DND-41 (cell line): ENCODE measurements at regions not wholly inside any gene's neighbourhood (a gene's known extent, or its start where the extent isn't known, plus 50 kb on each side); places are given as distances from the start of the nearest gene placed in this dataset.

Experiments used
- ATAC-seq: fragments of 200-7000 bp; cut with Tn5 transposase; 3 replicates; pipeline ENCODE4 v1.9.1; 2021; ENCODE audit warnings: low read depth; ENCODE audit not compliant: insufficient read depth
- DNase-seq: peaks from one replicate; pipeline ENCODE4 v3.0.0-alpha.2; 2020
- H2AFZ ChIP-seq: 2 replicates; pipeline ENCODE4 v1.6.0; 2012; ENCODE audit warnings: low read depth, low read length
- H3K27ac ChIP-seq: 2 replicates; pipeline ENCODE4 v1.5.1; 2012; ENCODE audit warnings: low read length, inconsistent platforms
- H3K27me3 ChIP-seq: fragments of 200-600 bp; sonication (generic); 2 replicates; pipeline ENCODE4 v1.6.0; 2012; ENCODE audit warnings: low read length, mild to moderate bottlenecking, inconsistent platforms; ENCODE audit not compliant: insufficient read depth, poor library complexity
- H3K36me3 ChIP-seq: 2 replicates; pipeline ENCODE4 v1.5.1; 2012; ENCODE audit warnings: low read length, inconsistent platforms; ENCODE audit not compliant: insufficient read depth
- H3K4me1 ChIP-seq: 2 replicates; pipeline ENCODE4 v1.5.1; 2012; ENCODE audit warnings: mild to moderate bottlenecking, low read length; ENCODE audit not compliant: insufficient read depth
- H3K4me2 ChIP-seq: 2 replicates; pipeline ENCODE4 v1.6.0; 2012; ENCODE audit warnings: mild to moderate bottlenecking, moderate library complexity, low read length, inconsistent platforms; ENCODE audit not compliant: insufficient read depth
- H3K4me3 ChIP-seq, 2 experiments: fragments of 200-600 bp in 1 of 2; shearing (Covaris generic) in 1 of 2; 2 replicates each; pipeline ENCODE4 v1.5.1; 2012 to 2016; ENCODE audit warnings: inconsistent platforms in 2 of 2, low read length in 2 of 2, mild to moderate bottlenecking in 2 of 2, low read depth in 1 of 2, moderate library complexity in 1 of 2
- H3K79me2 ChIP-seq: 2 replicates; pipeline ENCODE4 v1.6.0; 2012; ENCODE audit warnings: low read length, inconsistent platforms; ENCODE audit not compliant: insufficient read depth
- H3K9ac ChIP-seq: 2 replicates; pipeline ENCODE4 v1.6.0; 2012; ENCODE audit warnings: low read depth, mild to moderate bottlenecking, inconsistent platforms, low read length, moderate library complexity
- H3K9me3 ChIP-seq: 2 replicates; pipeline ENCODE4 v1.5.1; 2012; ENCODE audit warnings: low read length, moderate library complexity, mild to moderate bottlenecking, inconsistent platforms; ENCODE audit not compliant: insufficient read depth, severe bottlenecking
- H4K20me1 ChIP-seq: 2 replicates; pipeline ENCODE4 v1.6.0; 2012; ENCODE audit warnings: low read length; ENCODE audit not compliant: insufficient read depth
- EZH2 ChIP-seq: IDR thresholded peaks from 3 replicates; pipeline ENCODE4 v1.6.1; 2012; ENCODE audit warnings: borderline replicate concordance, low read depth, mild to moderate bottlenecking, moderate library complexity, low read length, inconsistent platforms; ENCODE audit not compliant: severe bottlenecking
- TF ChIP-seq, protein P1 (sequence below): IDR thresholded peaks from 2 replicates; pipeline ENCODE4 v1.5.1; 2012; ENCODE audit warnings: borderline replicate concordance, low read length, moderate library complexity, mild to moderate bottlenecking; ENCODE audit not compliant: poor library complexity, severe bottlenecking; ENCODE audit errors: extremely low read depth

DNA sequence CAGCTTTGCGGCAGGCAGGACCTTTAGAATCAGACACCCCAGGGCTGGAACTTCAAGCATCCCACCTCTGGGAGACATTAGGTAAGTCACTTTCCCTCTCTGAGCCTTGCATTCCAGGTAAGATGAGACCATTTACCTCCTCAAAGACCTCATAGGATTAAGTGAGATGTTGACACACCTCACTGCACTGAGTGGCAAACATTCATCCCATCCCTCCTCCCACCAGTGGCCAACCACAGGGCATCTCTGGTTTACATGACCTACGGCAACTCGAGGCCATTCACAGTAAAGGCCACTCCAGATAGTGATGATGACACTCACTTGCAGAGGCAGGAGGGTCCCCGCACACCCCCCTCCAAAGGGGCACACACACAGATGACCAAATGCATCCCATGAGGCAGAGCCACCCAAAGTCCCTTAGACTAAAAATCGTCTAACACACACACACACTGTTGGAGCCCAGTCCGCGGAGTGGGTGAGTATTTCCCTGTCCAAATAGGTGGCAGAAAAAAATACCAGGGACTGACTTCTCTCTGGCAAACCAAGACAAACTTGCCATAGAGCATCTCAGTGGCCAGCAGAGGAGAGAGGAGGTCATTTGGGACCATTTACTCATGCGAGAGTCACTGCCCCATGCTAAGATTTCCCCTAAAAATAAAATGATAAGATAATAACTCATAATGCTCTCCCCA, 454.9 kb downstream of the SOX9 start:
- no peak for ATAC-seq

DNA sequence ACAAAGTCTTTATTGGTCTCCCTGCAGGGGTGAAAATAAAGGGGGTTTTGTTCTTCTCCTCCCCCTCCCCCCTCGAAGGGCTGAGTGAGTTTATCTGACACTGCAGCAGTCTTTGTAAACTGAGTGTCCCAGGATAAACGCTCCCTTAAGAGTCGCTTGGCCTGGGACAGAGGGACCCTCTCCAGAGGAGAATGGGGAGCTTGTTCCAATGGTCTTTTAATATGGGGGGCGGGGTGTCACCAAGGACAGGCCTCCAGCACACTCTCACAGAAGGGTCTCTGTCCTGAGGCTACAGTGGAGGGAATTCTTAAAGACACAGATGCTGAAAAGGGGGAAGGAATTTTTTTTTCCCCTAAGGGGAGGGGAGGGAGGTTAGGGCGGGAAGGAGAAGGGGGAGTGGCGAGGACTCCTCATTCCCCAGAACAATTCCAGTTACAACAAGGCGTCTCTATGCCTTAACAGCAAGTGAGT, 455.5 kb downstream of the SOX9 start:
- no peak overlapping the region for H3K27ac ChIP-seq
- no peak for TF ChIP-seq EZH2
- TF ChIP-seq, protein P1, sequence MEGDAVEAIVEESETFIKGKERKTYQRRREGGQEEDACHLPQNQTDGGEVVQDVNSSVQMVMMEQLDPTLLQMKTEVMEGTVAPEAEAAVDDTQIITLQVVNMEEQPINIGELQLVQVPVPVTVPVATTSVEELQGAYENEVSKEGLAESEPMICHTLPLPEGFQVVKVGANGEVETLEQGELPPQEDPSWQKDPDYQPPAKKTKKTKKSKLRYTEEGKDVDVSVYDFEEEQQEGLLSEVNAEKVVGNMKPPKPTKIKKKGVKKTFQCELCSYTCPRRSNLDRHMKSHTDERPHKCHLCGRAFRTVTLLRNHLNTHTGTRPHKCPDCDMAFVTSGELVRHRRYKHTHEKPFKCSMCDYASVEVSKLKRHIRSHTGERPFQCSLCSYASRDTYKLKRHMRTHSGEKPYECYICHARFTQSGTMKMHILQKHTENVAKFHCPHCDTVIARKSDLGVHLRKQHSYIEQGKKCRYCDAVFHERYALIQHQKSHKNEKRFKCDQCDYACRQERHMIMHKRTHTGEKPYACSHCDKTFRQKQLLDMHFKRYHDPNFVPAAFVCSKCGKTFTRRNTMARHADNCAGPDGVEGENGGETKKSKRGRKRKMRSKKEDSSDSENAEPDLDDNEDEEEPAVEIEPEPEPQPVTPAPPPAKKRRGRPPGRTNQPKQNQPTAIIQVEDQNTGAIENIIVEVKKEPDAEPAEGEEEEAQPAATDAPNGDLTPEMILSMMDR = no peak
- no peak overlapping the region for H2AFZ ChIP-seq
- peaks cover 2% of the 10 kb centered on the region for H3K27me3 ChIP-seq
- no peaks in the 10 kb centered on the region for H4K20me1 ChIP-seq
- no peaks in the 10 kb centered on the region for H3K9me3 ChIP-seq
- no peak overlapping the region for H3K9ac ChIP-seq
- DNase-seq (no peak), ATAC-seq (no peak)
- H3K36me3 ChIP-seq = no peaks in the 10 kb centered on the region
- no peak overlapping the region for H3K4me2 ChIP-seq
- no peak overlapping the region for H3K4me3 ChIP-seq
- no peaks in the 10 kb centered on the region for H3K4me1 ChIP-seq
- no peaks in the 10 kb centered on the region for H3K79me2 ChIP-seq

More for the DNA sequence above, 454.9 kb downstream of the SOX9 start:
- H3K9me3 ChIP-seq = no peaks in the 10 kb centered on the region
- TF ChIP-seq EZH2 = no peak
- TF ChIP-seq, protein P1 = no peak
- H3K4me1 ChIP-seq = no peaks in the 10 kb centered on the region
- no peak overlapping the region for H3K27ac ChIP-seq
- H3K36me3 ChIP-seq = no peaks in the 10 kb centered on the region
- no peak overlapping the region for H3K9ac ChIP-seq
- H2AFZ ChIP-seq = no peak overlapping the region
- DNase-seq = no peak
- no peak overlapping the region for H3K4me2 ChIP-seq
- no peaks in the 10 kb centered on the region for H4K20me1 ChIP-seq
- no peak overlapping the region for H3K4me3 ChIP-seq
- peaks cover 2% of the 10 kb centered on the region for H3K27me3 ChIP-seq
- H3K79me2 ChIP-seq = no peaks in the 10 kb centered on the region

DNA sequence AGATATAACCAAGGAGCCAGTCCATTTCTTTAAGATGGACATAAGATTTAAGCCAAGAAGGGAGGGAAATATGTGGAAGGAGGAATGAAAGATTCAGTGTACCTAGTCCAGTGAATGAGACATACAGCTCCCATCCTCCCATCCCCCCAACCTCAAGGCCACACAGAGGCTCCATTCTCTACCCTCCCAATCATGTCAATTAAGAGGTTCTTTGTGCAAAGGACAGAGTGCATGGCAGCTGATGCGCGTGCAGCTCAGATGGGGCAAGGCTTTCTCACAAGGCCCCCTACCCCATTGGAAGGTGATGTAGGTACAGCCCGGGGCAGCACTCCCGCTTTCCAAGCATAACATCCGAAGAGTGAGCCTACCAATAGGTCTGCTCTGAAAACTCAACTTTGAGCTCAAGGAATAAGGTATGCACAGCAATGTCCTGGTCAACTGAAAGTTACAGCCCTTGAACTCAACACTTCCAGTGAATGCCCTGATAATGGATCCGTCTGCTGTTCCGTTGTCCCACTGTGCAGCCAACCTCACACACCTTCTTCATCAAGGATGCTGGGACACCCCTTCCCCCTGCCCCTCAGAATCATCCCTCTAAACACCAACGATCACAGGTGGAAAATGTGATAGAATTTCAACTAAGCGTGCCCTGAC, 458.1 kb downstream of the SOX9 start:
- Histone ChIP-seq H3K4me2 (no peak overlapping the region), H3K27ac (no peak overlapping the region), H3K9me3 (no peaks in the 10 kb centered on the region), H4K20me1 (no peaks in the 10 kb centered on the region), H3K4me3 (no peak overlapping the region), H2AFZ (no peak overlapping the region), H3K4me1 (no peaks in the 10 kb centered on the region), H3K79me2 (no peaks in the 10 kb centered on the region), H3K9ac (no peak overlapping the region), H3K27me3 (no peaks in the 10 kb centered on the region), H3K36me3 (no peaks in the 10 kb centered on the region)
- TF ChIP-seq EZH2 = no peak
- ATAC-seq (no peak), DNase-seq (no peak)

DNA sequence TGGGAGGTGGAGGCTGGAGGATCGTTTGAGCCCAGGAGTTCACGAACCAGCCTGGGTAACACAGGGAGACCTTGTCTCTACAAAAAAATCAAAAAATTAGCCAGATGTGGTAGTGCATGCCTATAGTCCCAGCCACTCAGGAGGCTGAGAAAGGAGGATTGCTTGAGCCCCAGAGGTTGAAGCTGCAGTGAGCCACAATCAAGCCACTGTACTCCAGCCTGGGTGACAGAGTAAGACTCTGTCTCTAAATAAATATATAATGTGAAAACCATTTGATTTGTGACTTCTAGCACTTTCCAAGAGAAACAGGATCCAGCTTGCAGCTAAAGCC, 459.1 kb downstream of the SOX9 start:
- no peak overlapping the region for H2AFZ ChIP-seq
- DNase-seq (no peak), ATAC-seq (no peak)
- no peaks in the 10 kb centered on the region for H3K27me3 ChIP-seq
- H3K9me3 ChIP-seq = no peaks in the 10 kb centered on the region
- no peak overlapping the region for H3K9ac ChIP-seq
- no peaks in the 10 kb centered on the region for H4K20me1 ChIP-seq
- no peak overlapping the region for H3K4me3 ChIP-seq
- H3K27ac ChIP-seq = no peak overlapping the region
- H3K36me3 ChIP-seq = no peaks in the 10 kb centered on the region
- TF ChIP-seq, protein P1 = no peak
- no peak for TF ChIP-seq EZH2
- no peaks in the 10 kb centered on the region for H3K79me2 ChIP-seq
- H3K4me2 ChIP-seq = no peak overlapping the region
- no peaks in the 10 kb centered on the region for H3K4me1 ChIP-seq
